Mesenchymal stem cell (in vitro differentiated cells and primary cell): ENCODE measurements at regions not wholly inside any gene's neighbourhood (a gene's known extent, or its start where the extent isn't known, plus 50 kb on each side); places are given as distances from the start of the nearest gene placed in this dataset.

ENCODE experiments used
- DNase-seq: peaks from one replicate; pipeline ENCODE4 v3.0.0-alpha.2; 2013
- H2AFZ ChIP-seq: one replicate; pipeline ENCODE4 v1.6.1; 2013; ENCODE audit warnings: low read depth, mild to moderate bottlenecking, control low read depth, inconsistent platforms, low read length, moderate library complexity
- H2AK5ac ChIP-seq: 2 replicates; pipeline ENCODE4 v1.6.1; 2013; ENCODE audit warnings: low read length, moderate library complexity, mild to moderate bottlenecking, inconsistent platforms; ENCODE audit not compliant: severe bottlenecking
- H2BK120ac ChIP-seq: one replicate; pipeline ENCODE4 v1.6.1; 2013; ENCODE audit warnings: low read depth, mild to moderate bottlenecking, inconsistent platforms, low read length, moderate library complexity
- H2BK12ac ChIP-seq, 2 experiments: one replicate each; pipeline ENCODE4 v1.6.1; 2013; ENCODE audit warnings: inconsistent platforms in 2 of 2, low read length in 2 of 2, mild to moderate bottlenecking in 2 of 2, moderate library complexity in 2 of 2, control low read depth in 1 of 2
- H2BK15ac ChIP-seq: one replicate; pipeline ENCODE4 v1.6.1; 2013; ENCODE audit warnings: mild to moderate bottlenecking, low read depth, inconsistent platforms; ENCODE audit not compliant: poor library complexity, severe bottlenecking
- H2BK5ac ChIP-seq: 2 replicates; pipeline ENCODE4 v1.6.1; 2013; ENCODE audit warnings: low read depth, mild to moderate bottlenecking, low read length, control low read depth, inconsistent platforms; ENCODE audit not compliant: poor library complexity, severe bottlenecking
- H3K14ac ChIP-seq, 2 experiments: one replicate each; pipeline ENCODE4 v1.6.1; 2013; ENCODE audit warnings: inconsistent platforms in 2 of 2, low read length in 2 of 2, control low read depth in 1 of 2, mild to moderate bottlenecking in 1 of 2, moderate library complexity in 1 of 2
- H3K18ac ChIP-seq, 2 experiments: one replicate each; pipeline ENCODE4 v1.6.1; 2013; ENCODE audit warnings: inconsistent platforms in 2 of 2, low read length in 2 of 2, control low read depth in 1 of 2, low read depth in 1 of 2, mild to moderate bottlenecking in 1 of 2
- H3K23ac ChIP-seq, 2 experiments: one replicate each; pipeline ENCODE4 v1.6.1; 2013; ENCODE audit warnings: inconsistent platforms in 2 of 2, low read length in 2 of 2, mild to moderate bottlenecking in 2 of 2, moderate library complexity in 2 of 2, control low read depth in 1 of 2
- H3K27ac ChIP-seq: 2 replicates; pipeline ENCODE4 v1.5.1; 2013; ENCODE audit warnings: mild to moderate bottlenecking, moderate library complexity, low read length, control low read depth, inconsistent platforms; ENCODE audit not compliant: poor library complexity, severe bottlenecking
- H3K27me3 ChIP-seq, 2 experiments: 2 replicates each; pipeline versions ENCODE4 v1.6.1 to v1.7.0; 2013; ENCODE audit warnings: low read length in 2 of 2, mild to moderate bottlenecking in 2 of 2, moderate library complexity in 2 of 2, control low read depth in 1 of 2, inconsistent platforms in 1 of 2; ENCODE audit not compliant: control insufficient read depth in 1 of 2, insufficient read depth in 1 of 2
- H3K36me3 ChIP-seq, 2 experiments: 2 replicates each; pipeline versions ENCODE4 v1.6.1 to v1.7.0; 2013; ENCODE audit warnings: low read length in 2 of 2, control low read depth in 1 of 2, inconsistent platforms in 1 of 2, low read depth in 1 of 2, mild to moderate bottlenecking in 1 of 2; ENCODE audit not compliant: insufficient read depth in 2 of 2, control insufficient read depth in 1 of 2
- H3K4ac ChIP-seq, 2 experiments: one replicate each; pipeline ENCODE4 v1.6.1; 2013; ENCODE audit warnings: inconsistent platforms in 2 of 2, low read length in 2 of 2, mild to moderate bottlenecking in 2 of 2, moderate library complexity in 2 of 2, control low read depth in 1 of 2, low read depth in 1 of 2
- H3K4me1 ChIP-seq: 2 replicates; pipeline ENCODE4 v1.6.1; 2013; ENCODE audit warnings: low read depth, low read length, control low read depth; ENCODE audit not compliant: control insufficient read depth, insufficient read depth
- H3K4me2 ChIP-seq: 2 replicates; pipeline ENCODE4 v1.6.1; 2013; ENCODE audit warnings: low read length, mild to moderate bottlenecking, inconsistent platforms; ENCODE audit not compliant: poor library complexity, severe bottlenecking
- H3K4me3 ChIP-seq, 2 experiments: 2 replicates each; pipeline versions ENCODE4 v1.5.1 to v1.7.0; 2013; ENCODE audit warnings: low read length in 2 of 2, mild to moderate bottlenecking in 2 of 2, control low read depth in 1 of 2, low read depth in 1 of 2; ENCODE audit not compliant: insufficient read depth in 1 of 2
- H3K79me1 ChIP-seq: replicated peaks from 2 replicates; pipeline ENCODE4 v1.6.1; 2013; ENCODE audit warnings: mild to moderate bottlenecking, control low read depth, low read length, inconsistent platforms; ENCODE audit not compliant: poor library complexity, severe bottlenecking
- H3K9ac ChIP-seq: 2 replicates; pipeline ENCODE4 v1.7.0; 2013; ENCODE audit warnings: mild to moderate bottlenecking, low read length, moderate library complexity
- H3K9me3 ChIP-seq: 2 replicates; pipeline ENCODE4 v1.7.0; 2013; ENCODE audit warnings: mild to moderate bottlenecking, low read length; ENCODE audit not compliant: control insufficient read depth
- H4K8ac ChIP-seq: one replicate; pipeline ENCODE4 v1.6.1; 2013; ENCODE audit warnings: inconsistent platforms, mild to moderate bottlenecking, low read length, moderate library complexity
- H4K91ac ChIP-seq: one replicate; pipeline ENCODE4 v1.6.1; 2013; ENCODE audit warnings: mild to moderate bottlenecking, low read length, inconsistent platforms
- WGBS: methylation state at CpG from one replicate; pipeline ENCODE4 v1.1.7; 2013; ENCODE audit warnings: mixed read lengths; 5-methylcytosine and 5-hydroxymethylcytosine counted together

DNA sequence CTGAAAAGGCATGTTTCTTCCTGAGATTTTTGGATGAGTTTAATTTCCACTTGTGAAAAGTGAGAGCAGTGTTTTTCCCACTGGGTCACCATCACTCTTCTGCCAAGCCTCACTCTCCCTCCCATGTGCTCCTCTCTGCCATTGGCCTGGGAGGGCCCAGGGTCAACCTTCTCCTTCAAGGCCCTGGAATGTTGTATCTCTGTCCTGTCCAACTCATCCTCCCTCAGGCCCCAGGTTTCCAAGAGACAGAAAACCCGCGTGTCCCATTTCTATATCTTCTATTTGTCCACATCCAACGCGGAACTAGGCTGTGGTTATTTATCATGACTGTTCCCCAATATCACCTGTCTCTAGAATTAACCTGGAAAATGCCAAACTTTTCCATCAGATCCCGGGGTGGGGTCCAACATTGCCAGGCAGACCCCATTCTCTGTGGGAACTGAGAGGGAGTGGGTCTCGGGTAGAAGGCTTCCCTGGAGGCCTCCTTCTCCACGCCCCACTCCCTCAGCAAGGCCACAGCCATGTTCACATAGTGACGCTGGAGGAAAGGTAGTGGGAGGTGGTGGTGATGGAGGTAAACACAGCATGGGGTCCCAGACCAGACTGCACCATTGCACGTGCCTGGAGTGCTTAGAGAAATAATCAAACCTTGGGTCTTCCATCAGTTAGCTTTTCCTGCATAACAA lies 173.5 kb downstream of the SCP2D1 start:
- no peak for DNase-seq
- H2BK5ac ChIP-seq = no peak overlapping the region
- H3K9me3 ChIP-seq = no peaks in the 10 kb centered on the region
- H3K36me3 ChIP-seq = no peaks in the 10 kb centered on the region
- H3K27me3 ChIP-seq = no peaks in the 10 kb centered on the region
- no peaks in the 10 kb centered on the region for H3K4me1 ChIP-seq
- no peak overlapping the region for H3K23ac ChIP-seq
- no peak overlapping the region for H3K4ac ChIP-seq
- no peak overlapping the region for H3K27ac ChIP-seq
- no peak overlapping the region for H3K9ac ChIP-seq
- H3K4me3 ChIP-seq = no peak overlapping the region
- H2AK5ac ChIP-seq = no peak overlapping the region
- no peak overlapping the region for H3K14ac ChIP-seq
- no peaks in the 10 kb centered on the region for H3K79me1 ChIP-seq
- no peak overlapping the region for H3K4me2 ChIP-seq
- H4K8ac ChIP-seq = no peak overlapping the region
- no peak overlapping the region for H2BK120ac ChIP-seq
- H4K91ac ChIP-seq = no peak overlapping the region
- no peak overlapping the region for H3K18ac ChIP-seq
- no peak overlapping the region for H2BK15ac ChIP-seq
- WGBS = 82% methylated on average over 5 of the region's 9 CpGs
- H2AFZ ChIP-seq = no peak overlapping the region
- no peak overlapping the region for H2BK12ac ChIP-seq

- no peak overlapping the region for H3K27ac ChIP-seq
- H2BK120ac ChIP-seq = no peak overlapping the region
- no peak overlapping the region for H3K4me2 ChIP-seq
- no peak overlapping the region for H2BK15ac ChIP-seq
- no peak for DNase-seq
- H3K4me3 ChIP-seq = no peak overlapping the region
- H3K18ac ChIP-seq = no peak overlapping the region
- H3K14ac ChIP-seq = no peak overlapping the region
- H3K23ac ChIP-seq = no peak overlapping the region
- no peaks in the 10 kb centered on the region for H3K36me3 ChIP-seq
- no peak overlapping the region for H2BK12ac ChIP-seq
- H3K79me1 ChIP-seq = no peaks in the 10 kb centered on the region
- no peak overlapping the region for H3K4ac ChIP-seq
- no peaks in the 10 kb centered on the region for H3K9me3 ChIP-seq
- no peak overlapping the region for H4K91ac ChIP-seq
- H2AFZ ChIP-seq = no peak overlapping the region
- H2AK5ac ChIP-seq = no peak overlapping the region
- WGBS = 82% methylated on average over 5 of the region's 5 CpGs
- H4K8ac ChIP-seq = no peak overlapping the region
- no peak overlapping the region for H2BK5ac ChIP-seq
- no peaks in the 10 kb centered on the region for H3K4me1 ChIP-seq
- H3K27me3 ChIP-seq = no peaks in the 10 kb centered on the region
- no peak overlapping the region for H3K9ac ChIP-seq
Measured at GRCh38 chr20:18987781-18988360, 174.3 kb downstream of the SCP2D1 start.

- WGBS = 94% methylated on average over 2 of the region's 3 CpGs
Measured at GRCh38 chr20:18988701-18989100, 175.1 kb downstream of the SCP2D1 start.

GRCh38 chr20:18989736-18990474 lies 176.3 kb downstream of the SCP2D1 start:
- Histone ChIP-seq H4K91ac (no peak overlapping the region), H3K9ac (peak overlapping the region; percentile 39), H3K4ac (no peak overlapping the region), H3K18ac (no peak overlapping the region), H3K9me3 (no peaks in the 10 kb centered on the region), H3K27me3 (no peaks in the 10 kb centered on the region), H3K23ac (no peak overlapping the region), H2BK5ac (no peak overlapping the region), H2AFZ (no peak overlapping the region), H3K4me3 (no peak overlapping the region), H3K4me2 (no peak overlapping the region), H4K8ac (no peak overlapping the region), H2BK12ac (no peak overlapping the region), H3K36me3 (no peaks in the 10 kb centered on the region), H3K27ac (no peak overlapping the region), H3K4me1 (no peaks in the 10 kb centered on the region), H2AK5ac (no peak overlapping the region), H3K79me1 (no peaks in the 10 kb centered on the region), H2BK120ac (no peak overlapping the region), H3K14ac (no peak overlapping the region), H2BK15ac (no peak overlapping the region)
- 72% methylated on average over 10 of the region's 10 CpGs for WGBS
- DNase-seq = no peak

More at GRCh38 chr20:18988701-18989100, 175.1 kb downstream of the SCP2D1 start:
- Histone ChIP-seq H3K27ac (no peak overlapping the region), H3K4me2 (no peak overlapping the region), H3K23ac (no peak overlapping the region), H3K79me1 (no peaks in the 10 kb centered on the region), H3K27me3 (no peaks in the 10 kb centered on the region), H3K9me3 (no peaks in the 10 kb centered on the region), H3K14ac (no peak overlapping the region), H3K36me3 (no peaks in the 10 kb centered on the region), H2BK5ac (no peak overlapping the region), H2AK5ac (no peak overlapping the region), H3K4me3 (no peak overlapping the region), H4K91ac (no peak overlapping the region), H2BK12ac (no peak overlapping the region), H2BK120ac (no peak overlapping the region), H3K4me1 (no peaks in the 10 kb centered on the region), H3K9ac (no peak overlapping the region), H3K4ac (no peak overlapping the region), H3K18ac (no peak overlapping the region), H2BK15ac (no peak overlapping the region), H2AFZ (no peak overlapping the region), H4K8ac (no peak overlapping the region)
- DNase-seq = no peak
